Naive thymus-derived CD4-positive, alpha-beta T cell (primary cell): ENCODE measurements at regions not wholly inside any gene's neighbourhood (a gene's known extent, or its start where the extent isn't known, plus 50 kb on each side); places are given as distances from the start of the nearest gene placed in this dataset.
A peak's percentile ranks its signal among the peaks of the same experiment; 100 is the strongest.

Experiments used
- ATAC-seq: fragments of 150-1000 bp; cut with Tn5 transposase; 2 replicates; pipeline ENCODE4 v1.10.0; 2021; ENCODE audit warnings: mild to moderate bottlenecking, moderate library complexity
- CTCF ChIA-PET: fragments of 350-600 bp; sonication (Branson Sonifier 250); formaldehyde crosslinking; loops from one replicate; lab custom pipeline; 2021; ENCODE audit warnings: antibody characterized with exemption; lab: Charles Lee
- POLR2A ChIA-PET: fragments of 350-600 bp; sonication (Branson Sonifier 250); formaldehyde crosslinking; loops from one replicate; lab custom pipeline; 2021; ENCODE audit warnings: antibody characterized with exemption, inconsistent platforms; lab: Charles Lee
- DNase-seq, 9 donors: peaks; one replicate each; pipeline versions ENCODE4 v3.0.0 to v3.0.0-alpha.2; 2020 to 2022; ENCODE audit warnings: mixed read lengths in 1 of 9
- H3K27ac ChIP-seq: one replicate; pipeline ENCODE4 v1.7.0; 2013; ENCODE audit warnings: mild to moderate bottlenecking, low read depth, low read length, moderate library complexity
- H3K27me3 ChIP-seq, 2 donors: one replicate each; pipeline ENCODE4 v1.7.0; 2013; ENCODE audit warnings: low read length in 2 of 2, mild to moderate bottlenecking in 2 of 2, moderate library complexity in 2 of 2; ENCODE audit not compliant: control insufficient read depth in 2 of 2, insufficient read depth in 2 of 2
- H3K36me3 ChIP-seq, 3 experiments: 1 replicate in 2 of 3; 2 replicates in 1 of 3; pipeline ENCODE4 v1.7.0; 2013; ENCODE audit warnings: low read length in 3 of 3, mild to moderate bottlenecking in 3 of 3, moderate library complexity in 1 of 3; ENCODE audit not compliant: insufficient read depth in 3 of 3, control insufficient read depth in 2 of 3
- H3K4me1 ChIP-seq, 2 donors: one replicate each; pipeline ENCODE4 v1.7.0; 2013; ENCODE audit warnings: low read length in 2 of 2, mild to moderate bottlenecking in 2 of 2, moderate library complexity in 1 of 2; ENCODE audit not compliant: control insufficient read depth in 2 of 2, insufficient read depth in 2 of 2
- H3K4me3 ChIP-seq: 2 replicates; pipeline ENCODE4 v1.7.0; 2013; ENCODE audit warnings: mild to moderate bottlenecking, low read length
- H3K9me3 ChIP-seq, 3 experiments: 1 replicate in 2 of 3; 2 replicates in 1 of 3; pipeline ENCODE4 v1.7.0; 2013; ENCODE audit warnings: low read length in 3 of 3; ENCODE audit not compliant: control insufficient read depth in 2 of 3
- H3K27ac Mint-ChIP-seq, 9 donors: one replicate each; pipeline ENCODE4 v1.8.0; 2020 to 2022; ENCODE audit warnings: mixed read lengths in 9 of 9, mild to moderate bottlenecking in 8 of 9, moderate library complexity in 5 of 9, inconsistent platforms in 2 of 9
- H3K27me3 Mint-ChIP-seq, 5 donors: one replicate each; pipeline ENCODE4 v1.8.0; 2021 to 2022; ENCODE audit warnings: mixed read lengths in 5 of 5, mild to moderate bottlenecking in 1 of 5
- H3K36me3 Mint-ChIP-seq, 5 donors: one replicate each; pipeline ENCODE4 v1.8.0; 2020 to 2022; ENCODE audit warnings: mixed read lengths in 5 of 5, mild to moderate bottlenecking in 3 of 5, inconsistent platforms in 1 of 5
- H3K4me1 Mint-ChIP-seq, 7 donors: one replicate each; pipeline ENCODE4 v1.8.0; 2020 to 2022; ENCODE audit warnings: mixed read lengths in 7 of 7, mild to moderate bottlenecking in 3 of 7, inconsistent platforms in 1 of 7
- H3K4me3 Mint-ChIP-seq, 10 donors: one replicate each; pipeline ENCODE4 v1.8.0; 2020 to 2022; ENCODE audit warnings: mild to moderate bottlenecking in 10 of 10, mixed read lengths in 10 of 10, moderate library complexity in 6 of 10, inconsistent platforms in 2 of 10
- H3K9me3 Mint-ChIP-seq, 11 donors: one replicate each; pipeline ENCODE4 v1.8.0; 2020 to 2022; ENCODE audit warnings: mixed read lengths in 11 of 11, mild to moderate bottlenecking in 4 of 11, inconsistent platforms in 1 of 11, moderate library complexity in 1 of 11
- intact Hi-C, 2 donors: fragments of 100-400 bp; cut with micrococcal nuclease; formaldehyde crosslinking; loops; one replicate each; pipeline ENCODE4 v1.15.1; 2023

DNA sequence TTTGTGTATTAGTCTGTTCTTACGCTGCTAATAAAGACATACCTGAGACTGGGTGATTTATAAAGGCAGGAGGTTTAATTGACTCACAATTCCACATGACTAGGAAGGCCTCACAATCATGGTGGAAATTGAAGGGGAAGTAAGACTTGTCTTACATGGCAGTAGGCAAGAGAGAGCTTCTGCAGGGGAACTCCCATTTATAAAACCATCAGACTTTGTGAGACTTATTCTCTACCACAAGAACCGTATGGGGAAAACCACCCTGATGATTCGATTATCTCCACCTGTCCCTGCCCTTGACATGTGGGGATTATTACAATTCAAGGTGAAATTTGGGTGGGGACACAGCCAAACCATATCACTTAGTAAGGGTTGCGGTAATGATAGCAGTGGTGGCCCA, 833.1 kb downstream of the FLRT2 start:
- Histone ChIP-seq H3K27me3 (no peaks in the 10 kb centered on the region), H3K9me3 (peaks cover 0 to 4% (median 0%) of the 10 kb centered on the region in 3 experiments), H3K36me3 (no peaks in the 10 kb centered on the region), H3K4me3 (no peak overlapping the region), H3K27ac (no peak overlapping the region), H3K4me1 (no peaks in the 10 kb centered on the region)
- H3K4me1 Mint-ChIP-seq = no peaks in the 10 kb centered on the region
- H3K27ac Mint-ChIP-seq = no peak overlapping the region
- ChIA-PET POLR2A (no interaction called here), CTCF (no interaction called here)
- peaks cover 0 to 3% (median 0%) of the 10 kb centered on the region in 11 donors for H3K9me3 Mint-ChIP-seq
- intact Hi-C loops = no loop called here
- no peaks in the 10 kb centered on the region for H3K27me3 Mint-ChIP-seq
- ATAC-seq = no peak
- H3K4me3 Mint-ChIP-seq = no peak overlapping the region
- H3K36me3 Mint-ChIP-seq = no peaks in the 10 kb centered on the region
- no peak for DNase-seq

DNA sequence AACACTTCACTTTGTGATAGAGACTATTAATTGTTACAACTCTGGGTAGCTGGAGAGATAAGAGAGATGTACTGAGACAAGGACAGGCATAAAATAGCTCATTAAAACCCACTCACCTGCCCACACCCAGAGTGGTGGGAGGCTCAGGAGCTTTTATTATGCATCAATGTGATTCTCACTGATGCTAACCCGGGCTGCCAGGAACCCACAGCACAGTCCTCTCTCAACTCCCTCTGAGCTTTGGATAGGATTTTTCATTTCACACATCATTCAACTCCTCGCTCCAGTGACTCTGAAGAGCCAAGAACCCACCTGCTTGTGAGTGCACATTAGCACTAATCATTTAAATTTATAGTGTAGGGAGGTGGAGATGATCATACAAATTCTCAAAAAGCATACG, 827.9 kb downstream of the FLRT2 start:
- no peak overlapping the region for H3K27ac Mint-ChIP-seq
- POLR2A ChIA-PET = no interaction called here
- H3K4me3 ChIP-seq = no peak overlapping the region
- DNase-seq = no peak
- peaks cover 0 to 3% (median 0%) of the 10 kb centered on the region in 11 donors for H3K9me3 Mint-ChIP-seq
- H3K4me3 Mint-ChIP-seq = no peak overlapping the region
- ATAC-seq = no peak
- H3K9me3 ChIP-seq = no peaks in the 10 kb centered on the region
- H3K27ac ChIP-seq = no peak overlapping the region
- H3K4me1 ChIP-seq = no peaks in the 10 kb centered on the region
- no peaks in the 10 kb centered on the region for H3K36me3 Mint-ChIP-seq
- H3K27me3 Mint-ChIP-seq = no peaks in the 10 kb centered on the region
- CTCF ChIA-PET = no interaction called here
- H3K4me1 Mint-ChIP-seq = no peaks in the 10 kb centered on the region
- intact Hi-C loops = no loop called here
- H3K27me3 ChIP-seq = no peaks in the 10 kb centered on the region
- H3K36me3 ChIP-seq = no peaks in the 10 kb centered on the region

DNA sequence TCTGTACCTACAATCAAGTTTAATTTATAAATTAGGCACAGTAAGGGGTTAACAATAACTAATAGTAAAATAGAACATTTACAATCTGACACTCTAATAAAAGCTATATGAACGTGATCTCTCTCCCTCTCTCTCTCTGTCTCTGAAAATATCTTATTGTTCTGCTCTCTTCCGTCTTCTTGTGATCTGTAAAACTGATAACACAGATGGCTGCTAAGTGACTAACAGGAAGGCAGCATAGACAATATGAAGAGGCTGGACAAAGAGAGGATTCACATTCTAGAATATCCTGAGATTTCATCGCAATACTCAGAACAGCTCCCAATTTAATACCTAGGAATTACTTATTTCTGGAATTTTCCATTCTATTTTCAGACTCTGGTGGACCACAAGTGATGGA, 827.2 kb downstream of the FLRT2 start:
- no peaks in the 10 kb centered on the region for H3K36me3 Mint-ChIP-seq
- Histone ChIP-seq H3K27me3 (no peaks in the 10 kb centered on the region), H3K36me3 (no peaks in the 10 kb centered on the region), H3K27ac (no peak overlapping the region), H3K4me1 (no peaks in the 10 kb centered on the region), H3K4me3 (no peak overlapping the region), H3K9me3 (no peaks in the 10 kb centered on the region)
- peaks cover 0 to 2% (median 0%) of the 10 kb centered on the region in 7 donors for H3K4me1 Mint-ChIP-seq
- ChIA-PET POLR2A (no interaction called here), CTCF (no interaction called here)
- ATAC-seq (no peak), DNase-seq (no peak)
- H3K9me3 Mint-ChIP-seq = peaks cover 0 to 7% (median 0%) of the 10 kb centered on the region in 11 donors
- intact Hi-C loops = no loop called here
- H3K27ac Mint-ChIP-seq = no peak overlapping the region
- no peaks in the 10 kb centered on the region for H3K27me3 Mint-ChIP-seq
- H3K4me3 Mint-ChIP-seq = no peak overlapping the region

DNA sequence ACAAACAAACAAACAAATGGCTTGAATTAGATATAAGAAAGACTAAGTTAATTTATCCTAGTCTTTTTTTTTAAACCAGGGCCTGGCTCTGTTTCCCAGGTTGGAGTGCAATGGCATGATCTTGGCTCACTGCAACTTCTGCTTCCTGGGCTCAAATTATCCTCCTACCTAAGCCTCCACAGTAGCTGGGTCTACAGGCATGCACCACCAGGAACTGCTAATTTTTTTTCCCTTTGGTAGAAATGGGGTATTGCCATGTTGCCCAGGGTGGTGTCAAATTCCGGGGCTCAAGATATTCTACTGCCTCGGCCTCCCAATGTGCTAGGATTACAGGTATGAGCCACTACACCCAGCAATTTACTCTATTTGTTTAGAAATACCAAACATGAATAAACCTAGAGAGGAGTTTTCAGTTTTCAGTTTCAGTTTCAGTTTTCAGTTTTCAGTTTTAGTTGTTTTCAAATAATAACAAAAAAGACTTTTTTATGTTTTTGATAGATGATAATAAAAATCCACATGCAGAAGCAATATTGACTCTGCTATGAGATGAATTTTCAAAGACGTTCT, 817.0 kb downstream of the FLRT2 start:
- Histone ChIP-seq H3K4me1 (no peaks in the 10 kb centered on the region), H3K36me3 (no peaks in the 10 kb centered on the region), H3K27me3 (no peaks in the 10 kb centered on the region), H3K9me3 (no peaks in the 10 kb centered on the region), H3K27ac (no peak overlapping the region), H3K4me3 (no peak overlapping the region)
- ChIA-PET POLR2A (no interaction called here), CTCF (no interaction called here)
- Mint-ChIP-seq H3K9me3 (peaks cover 0 to 7% (median 0%) of the 10 kb centered on the region in 11 donors), H3K4me1 (peaks cover 0 to 11% (median 0%) of the 10 kb centered on the region in 7 donors), H3K36me3 (no peaks in the 10 kb centered on the region), H3K27ac (peak overlapping the region in 1 of 9 donors; percentile 71), H3K27me3 (no peaks in the 10 kb centered on the region), H3K4me3 (peak overlapping the region in 3 of 10 donors; percentile 14 to 71 (median 48))
- intact Hi-C loops = no loop called here
- ATAC-seq (no peak), DNase-seq (no peak)

DNA sequence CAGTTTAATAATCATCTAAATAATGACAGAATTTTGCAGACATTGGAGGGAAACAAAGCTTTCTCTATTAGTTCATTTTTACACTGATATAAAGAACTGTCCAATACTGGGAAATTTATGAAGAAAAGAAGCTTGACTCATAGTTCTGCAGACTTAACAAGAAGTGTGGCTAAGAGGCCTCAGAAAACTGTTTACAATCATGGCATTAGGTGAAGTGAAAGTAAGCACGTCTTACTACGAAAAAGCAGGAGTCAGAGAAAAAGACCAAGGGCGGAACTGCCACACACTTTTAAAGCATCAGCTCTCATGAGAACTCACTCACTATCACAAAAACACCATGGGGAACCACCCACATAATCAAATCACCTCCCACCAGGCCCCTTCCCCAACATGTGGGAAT, 804.4 kb downstream of the FLRT2 start:
- CTCF ChIA-PET = no interaction called here
- no peak for ATAC-seq
- H3K4me1 ChIP-seq = no peaks in the 10 kb centered on the region

DNA sequence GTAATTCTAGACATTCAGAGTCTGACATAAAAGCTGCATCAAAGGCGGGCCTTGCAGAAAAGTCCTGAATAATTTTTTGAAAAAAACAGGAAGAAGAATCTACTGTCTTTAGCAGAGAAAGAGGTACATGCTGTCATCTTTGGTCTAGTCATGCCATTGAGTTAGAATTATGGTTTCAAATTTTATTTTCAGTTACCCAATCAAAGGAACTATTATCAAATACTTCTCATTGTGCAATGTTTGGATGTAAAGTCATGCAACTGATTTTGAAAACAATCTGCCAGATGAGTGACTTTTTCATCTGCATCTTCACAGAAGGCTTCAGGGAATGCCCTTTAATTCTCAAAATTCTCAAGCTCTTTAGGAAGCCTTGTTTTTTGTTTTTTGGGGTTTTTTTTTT, 803.5 kb downstream of the FLRT2 start:
- Histone ChIP-seq H3K27ac (no peak overlapping the region), H3K36me3 (no peaks in the 10 kb centered on the region), H3K4me3 (no peak overlapping the region), H3K9me3 (no peaks in the 10 kb centered on the region), H3K27me3 (no peaks in the 10 kb centered on the region), H3K4me1 (no peaks in the 10 kb centered on the region)
- POLR2A ChIA-PET = no interaction called here
- H3K9me3 Mint-ChIP-seq = peaks cover 0 to 8% (median 0%) of the 10 kb centered on the region in 11 donors
- H3K27ac Mint-ChIP-seq = no peak overlapping the region
- intact Hi-C loops = no loop called here
- no peaks in the 10 kb centered on the region for H3K36me3 Mint-ChIP-seq
- no peaks in the 10 kb centered on the region for H3K27me3 Mint-ChIP-seq
- no peaks in the 10 kb centered on the region for H3K4me1 Mint-ChIP-seq
- CTCF ChIA-PET = no interaction called here
- DNase-seq (no peak), ATAC-seq (no peak)
- no peak overlapping the region for H3K4me3 Mint-ChIP-seq

More for the DNA sequence above, 804.4 kb downstream of the FLRT2 start:
- POLR2A ChIA-PET = no interaction called here
- Histone ChIP-seq H3K27me3 (no peaks in the 10 kb centered on the region), H3K4me3 (no peak overlapping the region), H3K27ac (no peak overlapping the region), H3K36me3 (no peaks in the 10 kb centered on the region), H3K9me3 (no peaks in the 10 kb centered on the region)
- no peaks in the 10 kb centered on the region for H3K36me3 Mint-ChIP-seq
- H3K27ac Mint-ChIP-seq = no peak overlapping the region
- intact Hi-C loops = no loop called here
- no peaks in the 10 kb centered on the region for H3K27me3 Mint-ChIP-seq
- H3K9me3 Mint-ChIP-seq = peaks cover 0 to 8% (median 0%) of the 10 kb centered on the region in 11 donors
- DNase-seq = no peak
- H3K4me1 Mint-ChIP-seq = no peaks in the 10 kb centered on the region
- H3K4me3 Mint-ChIP-seq = no peak overlapping the region

DNA sequence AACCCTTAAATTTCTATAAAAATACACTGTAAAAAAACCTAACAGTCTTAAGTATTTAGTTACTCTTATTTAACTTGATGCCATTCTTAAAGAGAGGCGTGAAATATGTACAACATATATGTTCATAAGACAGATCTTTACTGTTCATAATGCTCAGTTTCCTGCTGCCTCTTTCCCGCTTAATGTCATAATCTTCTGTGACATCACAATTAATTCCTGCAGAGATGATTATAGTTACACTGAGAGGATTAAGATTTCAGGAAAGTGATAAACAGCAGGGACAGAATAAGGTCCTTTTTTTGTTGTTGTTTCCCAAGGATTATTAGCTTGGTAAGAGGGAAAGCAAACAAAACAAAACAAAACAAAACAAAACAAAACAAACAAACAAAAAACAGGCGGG, 801.4 kb downstream of the FLRT2 start:
- H3K4me3 ChIP-seq = no peak overlapping the region
- H3K36me3 ChIP-seq = no peaks in the 10 kb centered on the region
- ChIA-PET POLR2A (no interaction called here), CTCF (no interaction called here)
- ATAC-seq = no peak
- Mint-ChIP-seq H3K9me3 (peaks cover 0 to 10% (median 0%) of the 10 kb centered on the region in 11 donors), H3K4me1 (no peaks in the 10 kb centered on the region), H3K27me3 (no peaks in the 10 kb centered on the region), H3K4me3 (no peak overlapping the region), H3K27ac (no peak overlapping the region), H3K36me3 (no peaks in the 10 kb centered on the region)
- no peaks in the 10 kb centered on the region for H3K9me3 ChIP-seq
- H3K27ac ChIP-seq = no peak overlapping the region
- no peaks in the 10 kb centered on the region for H3K4me1 ChIP-seq
- DNase-seq = no peak
- H3K27me3 ChIP-seq = no peaks in the 10 kb centered on the region
- intact Hi-C loops = no loop called here
